Esophagus squamous epithelium (tissue), 5 donors: ENCODE measurements at regions not wholly inside any gene's neighbourhood (a gene's known extent, or its start where the extent isn't known, plus 50 kb on each side); places are given as distances from the start of the nearest gene placed in this dataset.

ENCODE experiments used
- DNase-seq: peaks from one replicate; lab custom pipeline; 2025; lab: John Stamatoyannopoulos, UW
- H3K27ac ChIP-seq, 4 donors: fragments of 200-600 bp; sonication (generic); one replicate each; pipeline ENCODE4 v1.5.1; 2016 to 2019; ENCODE audit warnings: mild to moderate bottlenecking in 1 of 4
- H3K27me3 ChIP-seq, 4 donors: fragments of 200-600 bp; sonication (generic); 1 replicate in 3 of 4; 2 replicates in 1 of 4; pipeline versions ENCODE4 v1.5.1 to v1.6.0; 2017 to 2021; ENCODE audit warnings: antibody characterized with exemption in 1 of 4
- H3K36me3 ChIP-seq, 3 donors: fragments of 200-600 bp; sonication (generic); one replicate each; pipeline ENCODE4 v1.5.1; 2016 to 2019
- H3K4me1 ChIP-seq, 3 donors: fragments of 200-600 bp; sonication (generic); one replicate each; pipeline ENCODE4 v1.5.1; 2017 to 2019
- H3K4me3 ChIP-seq, 4 donors: fragments of 200-600 bp; sonication (generic); 1 replicate in 3 of 4; 2 replicates in 1 of 4; pipeline ENCODE4 v1.5.1; 2016 to 2019; ENCODE audit warnings: mild to moderate bottlenecking in 2 of 4, moderate library complexity in 1 of 4
- H3K9me3 ChIP-seq, 3 donors: fragments of 200-600 bp; sonication (generic); one replicate each; pipeline ENCODE4 v1.5.1; 2016 to 2019
- CTCF ChIP-seq, 6 experiments: fragments of 450-650 bp in 4 of 6; fragments of 200-600 bp in 2 of 6; sonication (generic) in 2 of 6; IDR thresholded peaks; one replicate each; pipeline ENCODE4 v1.5.1; 2016 to 2019; ENCODE audit warnings: antibody characterized with exemption in 6 of 6, mild to moderate bottlenecking in 4 of 6, moderate library complexity in 4 of 6
- POLR2A ChIP-seq, 4 donors: fragments of 450-650 bp; IDR thresholded peaks; one replicate each; pipeline ENCODE4 v1.6.1; 2017; ENCODE audit warnings: antibody characterized with exemption in 4 of 4, mild to moderate bottlenecking in 4 of 4, moderate library complexity in 3 of 4
- whole genome bisulfite sequencing, 2 donors: methylation state at CpG; one replicate each; pipeline ENCODE4 v1.1.5; 2018; 5-methylcytosine and 5-hydroxymethylcytosine counted together
- intact Hi-C: fragments of 100-400 bp; cut with DNase I; formaldehyde crosslinking; loops from one replicate; pipeline ENCODE4 v1.15.0; 2022
- donor health status: DM: yes; HTN: yes; CAD: no.

- no peaks in the 10 kb centered on the region for H3K27me3 ChIP-seq
- DNase-seq: no peak
- H3K4me1 ChIP-seq: no peaks in the 10 kb centered on the region
- no peaks in the 10 kb centered on the region for H3K9me3 ChIP-seq
- TF ChIP-seq POLR2A (IDR thresholded peaks at IDR 0.05): no peak
- TF ChIP-seq CTCF (IDR thresholded peaks at IDR 0.05): no peak
- no peak overlapping the region for H3K27ac ChIP-seq
- H3K4me3 ChIP-seq: no peak overlapping the region
- no peaks in the 10 kb centered on the region for H3K36me3 ChIP-seq
- 59 to 67% methylated on average over 2 of the region's 2 CpGs for WGBS, 2 donors
- intact Hi-C loops: no loop called here
These were observed 660.5 kb downstream of the TOX3 start for GRCh38 chr16:51886456-51886855.

GRCh38 chr16:51884773-51885172 is 662.2 kb downstream of the TOX3 start:
- intact Hi-C loops: no loop called here
- 72 to 86% methylated on average over 2 of the region's 2 CpGs for WGBS, 2 donors
- Histone ChIP-seq H3K27ac (no peak overlapping the region), H3K4me1 (no peaks in the 10 kb centered on the region), H3K4me3 (no peak overlapping the region), H3K36me3 (no peaks in the 10 kb centered on the region), H3K27me3 (no peaks in the 10 kb centered on the region), H3K9me3 (no peaks in the 10 kb centered on the region)
- DNase-seq: no peak
- no peak for TF ChIP-seq POLR2A (IDR thresholded peaks at IDR 0.05)
- no peak for TF ChIP-seq CTCF (IDR thresholded peaks at IDR 0.05)

- no peaks in the 10 kb centered on the region for H3K36me3 ChIP-seq
- DNase-seq: no peak
- intact Hi-C loops: no loop called here
- WGBS, 2 donors: 80 to 93% methylated on average over 3 of the region's 3 CpGs
- no peaks in the 10 kb centered on the region for H3K27me3 ChIP-seq
- no peaks in the 10 kb centered on the region for H3K9me3 ChIP-seq
- no peak overlapping the region for H3K27ac ChIP-seq
- TF ChIP-seq CTCF (IDR thresholded peaks at IDR 0.05) (no peak), POLR2A (IDR thresholded peaks at IDR 0.05) (no peak)
- no peaks in the 10 kb centered on the region for H3K4me1 ChIP-seq
- H3K4me3 ChIP-seq: no peak overlapping the region
These were observed 665.2 kb downstream of the TOX3 start for GRCh38 chr16:51881731-51882130.

GRCh38 chr16:51880776-51881175 is 666.2 kb downstream of the TOX3 start:
- H3K36me3 ChIP-seq: no peaks in the 10 kb centered on the region
- WGBS, 2 donors: 24 to 32% methylated on average over 4 of the region's 4 CpGs
- no peak for DNase-seq

GRCh38 chr16:51877686-51878085 is 669.3 kb downstream of the TOX3 start:
- no peaks in the 10 kb centered on the region for H3K9me3 ChIP-seq
- TF ChIP-seq CTCF (IDR thresholded peaks at IDR 0.05): no peak
- no peaks in the 10 kb centered on the region for H3K4me1 ChIP-seq
- no peak overlapping the region for H3K27ac ChIP-seq
- intact Hi-C loops: no loop called here
- WGBS, 2 donors: 46 to 53% methylated on average over 5 of the region's 5 CpGs
- no peak for DNase-seq
- no peak overlapping the region for H3K4me3 ChIP-seq
- H3K27me3 ChIP-seq: no peaks in the 10 kb centered on the region
- H3K36me3 ChIP-seq: no peaks in the 10 kb centered on the region

More at GRCh38 chr16:51880776-51881175, 666.2 kb downstream of the TOX3 start:
- Histone ChIP-seq H3K27me3 (no peaks in the 10 kb centered on the region), H3K9me3 (no peaks in the 10 kb centered on the region), H3K4me3 (no peak overlapping the region), H3K4me1 (no peaks in the 10 kb centered on the region), H3K27ac (no peak overlapping the region)
- intact Hi-C loops: no loop called here
- TF ChIP-seq CTCF (IDR thresholded peaks at IDR 0.05) (no peak), POLR2A (IDR thresholded peaks at IDR 0.05) (no peak)
